Transverse colon (tissue), 4 donors: ENCODE measurements at regions not wholly inside any gene's neighbourhood (a gene's known extent, or its start where the extent isn't known, plus 50 kb on each side); places are given as distances from the start of the nearest gene placed in this dataset.

Experiments
- DNase-seq: peaks from one replicate; pipeline ENCODE4 v3.0.0-alpha.2; 2019
- H3K27ac ChIP-seq, 4 donors: fragments of 200-600 bp; sonication (generic); 2 replicates each; pipeline ENCODE4 v1.5.1; 2016 to 2018; ENCODE audit warnings: inconsistent platforms in 4 of 4
- H3K27me3 ChIP-seq: fragments of 200-600 bp; sonication (generic); 2 replicates; pipeline ENCODE4 v1.5.1; 2017; ENCODE audit warnings: inconsistent platforms
- H3K36me3 ChIP-seq, 4 donors: fragments of 200-600 bp; sonication (generic); 2 replicates each; pipeline ENCODE4 v1.5.1; 2017 to 2019; ENCODE audit warnings: inconsistent platforms in 4 of 4
- H3K4me1 ChIP-seq, 4 donors: fragments of 200-600 bp; sonication (generic); 2 replicates each; pipeline ENCODE4 v1.5.1; 2017 to 2020; ENCODE audit warnings: inconsistent platforms in 4 of 4
- H3K4me3 ChIP-seq, 4 donors: fragments of 200-600 bp; sonication (generic); 1 replicate in 1 of 4; 2 replicates in 3 of 4; pipeline versions ENCODE4 v1.5.1 to v1.6.1; 2017 to 2019; ENCODE audit warnings: inconsistent platforms in 4 of 4
- H3K9me3 ChIP-seq, 2 donors: fragments of 200-600 bp; sonication (generic); 2 replicates each; pipeline ENCODE4 v1.5.1; 2017 to 2019; ENCODE audit warnings: inconsistent platforms in 2 of 2
- EP300 ChIP-seq: sonication (generic); formaldehyde crosslinking; IDR thresholded peaks from one replicate; pipeline ENCODE4 v1.6.1; 2017; ENCODE audit warnings: antibody characterized with exemption, low read depth
- POLR2A ChIP-seq: fragments of 450-650 bp; IDR thresholded peaks from one replicate; pipeline ENCODE4 v1.6.1; 2016; ENCODE audit warnings: antibody characterized with exemption, mild to moderate bottlenecking, moderate library complexity
- POLR2AphosphoS5 ChIP-seq, 3 donors: sonication (generic); formaldehyde crosslinking; IDR thresholded peaks; one replicate each; pipeline ENCODE4 v1.6.1; 2016; ENCODE audit warnings: antibody characterized with exemption in 3 of 3
- WGBS, 2 donors: methylation state at CpG; one replicate each; pipeline ENCODE4 v1.1.5; 2018; ENCODE audit warnings: low coverage in 1 of 2; 5-methylcytosine and 5-hydroxymethylcytosine counted together
- in situ Hi-C, 4 donors: fragments of 200-750 bp; cut with MboI; loops; one replicate each; pipeline versions ENCODE4 v1.15.0 to v1.15.1; 2017; ENCODE audit warnings: low sequenced_read_pairs in 3 of 4, low pct_ligation_motif_present in 1 of 4, low pct_unique_long_range_greater_than_20kb in 1 of 4
- intact Hi-C: fragments of 100-400 bp; cut with DNase I; formaldehyde crosslinking; loops from one replicate; pipeline ENCODE4 v1.15.1; 2023; ENCODE audit warnings: low total_unique reads
- TF ChIP-seq, protein P1 (sequence below), 5 experiments: fragments of 200-600 bp in 3 of 5; fragments of 450-650 bp in 2 of 5; sonication (generic) in 3 of 5; IDR thresholded peaks; 1 replicate in 2 of 5; 2 replicates in 3 of 5; pipeline ENCODE4 v1.5.1; 2016 to 2017; ENCODE audit warnings: antibody characterized with exemption in 5 of 5, inconsistent platforms in 3 of 5, mild to moderate bottlenecking in 2 of 5, moderate library complexity in 1 of 5

DNA sequence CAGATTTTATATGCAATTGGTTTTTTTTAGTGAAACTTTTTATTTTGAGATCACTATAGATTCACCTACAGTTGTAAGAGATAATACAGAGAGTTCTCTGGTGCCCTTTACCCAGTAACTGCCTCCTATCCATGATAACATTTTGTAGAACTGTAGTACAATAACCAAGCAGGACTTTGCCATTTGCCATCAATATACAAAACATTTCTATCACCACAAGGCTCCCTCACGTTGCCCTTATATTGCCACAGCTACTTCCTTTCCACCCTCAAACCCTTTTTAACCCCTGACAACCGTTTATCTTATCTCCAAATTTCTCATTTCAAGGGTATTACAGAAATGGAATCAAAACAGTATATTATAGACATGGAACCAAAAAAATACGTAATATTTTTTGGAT is 130.7 kb upstream of the GOLGA6L4 start:
- H3K36me3 ChIP-seq: no peaks in the 10 kb centered on the region
- TF ChIP-seq EP300 (no peak), POLR2A (no peak), POLR2AphosphoS5 (IDR thresholded peaks at IDR 0.05) (no peak)
- TF ChIP-seq, protein P1, sequence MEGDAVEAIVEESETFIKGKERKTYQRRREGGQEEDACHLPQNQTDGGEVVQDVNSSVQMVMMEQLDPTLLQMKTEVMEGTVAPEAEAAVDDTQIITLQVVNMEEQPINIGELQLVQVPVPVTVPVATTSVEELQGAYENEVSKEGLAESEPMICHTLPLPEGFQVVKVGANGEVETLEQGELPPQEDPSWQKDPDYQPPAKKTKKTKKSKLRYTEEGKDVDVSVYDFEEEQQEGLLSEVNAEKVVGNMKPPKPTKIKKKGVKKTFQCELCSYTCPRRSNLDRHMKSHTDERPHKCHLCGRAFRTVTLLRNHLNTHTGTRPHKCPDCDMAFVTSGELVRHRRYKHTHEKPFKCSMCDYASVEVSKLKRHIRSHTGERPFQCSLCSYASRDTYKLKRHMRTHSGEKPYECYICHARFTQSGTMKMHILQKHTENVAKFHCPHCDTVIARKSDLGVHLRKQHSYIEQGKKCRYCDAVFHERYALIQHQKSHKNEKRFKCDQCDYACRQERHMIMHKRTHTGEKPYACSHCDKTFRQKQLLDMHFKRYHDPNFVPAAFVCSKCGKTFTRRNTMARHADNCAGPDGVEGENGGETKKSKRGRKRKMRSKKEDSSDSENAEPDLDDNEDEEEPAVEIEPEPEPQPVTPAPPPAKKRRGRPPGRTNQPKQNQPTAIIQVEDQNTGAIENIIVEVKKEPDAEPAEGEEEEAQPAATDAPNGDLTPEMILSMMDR (IDR thresholded peaks at IDR 0.05): no peak
- 38 to 51% methylated on average over 3 of the region's 3 CpGs for WGBS, 2 donors
- in situ Hi-C loops (no loop called here), intact Hi-C loops (no loop called here)
- H3K27ac ChIP-seq: no peak overlapping the region
- no peaks in the 10 kb centered on the region for H3K27me3 ChIP-seq
- H3K4me3 ChIP-seq: no peak overlapping the region
- DNase-seq: no peak
- H3K9me3 ChIP-seq: no peaks in the 10 kb centered on the region
- H3K4me1 ChIP-seq: no peaks in the 10 kb centered on the region

DNA sequence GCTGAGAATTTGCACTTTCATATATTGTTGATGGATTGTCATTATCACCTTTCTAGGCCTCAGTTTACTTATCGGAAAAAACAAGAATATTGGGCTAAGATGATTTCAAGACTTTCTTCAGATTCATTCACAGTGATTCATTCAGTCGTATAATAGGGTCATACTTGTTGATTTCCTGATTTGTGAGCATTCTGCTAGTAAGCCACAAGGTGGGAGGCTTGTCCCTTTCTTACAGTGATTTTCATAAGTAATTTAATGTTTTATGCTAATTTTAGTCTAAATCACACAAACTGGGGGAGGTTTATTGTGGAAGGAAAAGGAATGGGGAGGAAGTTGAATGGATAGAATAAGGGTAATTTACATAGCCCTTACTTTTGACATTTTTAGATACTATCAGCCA is 126.8 kb upstream of the GOLGA6L4 start:
- intact Hi-C loops (no loop called here), in situ Hi-C loops (no loop called here)
- no peak for DNase-seq
- Histone ChIP-seq H3K4me1 (peaks cover 0 to 8% (median 0%) of the 10 kb centered on the region in 4 donors), H3K4me3 (no peak overlapping the region), H3K27ac (no peak overlapping the region), H3K27me3 (no peaks in the 10 kb centered on the region), H3K36me3 (no peaks in the 10 kb centered on the region), H3K9me3 (no peaks in the 10 kb centered on the region)
- TF ChIP-seq EP300 (no peak), POLR2AphosphoS5 (IDR thresholded peaks at IDR 0.05) (no peak), POLR2A (no peak)
- TF ChIP-seq, protein P1 (IDR thresholded peaks at IDR 0.05): no peak
- WGBS, 2 donors: 79 to 81% methylated on average over 2 of the region's 2 CpGs

DNA sequence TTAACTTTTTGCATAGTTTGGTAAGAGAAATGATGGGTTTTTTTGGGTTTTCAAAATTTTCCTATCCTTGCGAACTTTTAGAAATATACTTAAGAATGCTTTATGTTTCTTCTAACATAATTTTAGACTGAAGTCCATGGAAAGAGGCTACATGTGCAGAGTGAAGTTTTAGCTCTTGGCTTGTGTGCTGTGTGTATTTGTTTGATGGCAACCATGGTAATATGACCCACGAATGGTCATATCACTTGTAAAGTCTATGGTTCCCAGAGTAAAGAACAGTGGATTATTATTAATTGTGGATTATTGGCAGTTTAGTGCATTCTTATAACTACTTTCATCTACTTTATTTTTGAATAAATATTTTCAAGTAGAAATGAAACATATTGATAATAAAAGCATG is 124.0 kb upstream of the GOLGA6L4 start:
- TF ChIP-seq POLR2AphosphoS5 (IDR thresholded peaks at IDR 0.05) (no peak), POLR2A (no peak), EP300 (no peak)
- TF ChIP-seq, protein P1 (IDR thresholded peaks at IDR 0.05): no peak
- in situ Hi-C loops (no loop called here), intact Hi-C loops (no loop called here)
- WGBS, 2 donors: 54 to 69% methylated on average over 2 of the region's 2 CpGs
- Histone ChIP-seq H3K36me3 (no peaks in the 10 kb centered on the region), H3K4me3 (no peak overlapping the region), H3K27me3 (no peaks in the 10 kb centered on the region), H3K4me1 (peaks cover 0 to 8% (median 0%) of the 10 kb centered on the region in 4 donors), H3K27ac (no peak overlapping the region), H3K9me3 (no peaks in the 10 kb centered on the region)
- DNase-seq: no peak

DNA sequence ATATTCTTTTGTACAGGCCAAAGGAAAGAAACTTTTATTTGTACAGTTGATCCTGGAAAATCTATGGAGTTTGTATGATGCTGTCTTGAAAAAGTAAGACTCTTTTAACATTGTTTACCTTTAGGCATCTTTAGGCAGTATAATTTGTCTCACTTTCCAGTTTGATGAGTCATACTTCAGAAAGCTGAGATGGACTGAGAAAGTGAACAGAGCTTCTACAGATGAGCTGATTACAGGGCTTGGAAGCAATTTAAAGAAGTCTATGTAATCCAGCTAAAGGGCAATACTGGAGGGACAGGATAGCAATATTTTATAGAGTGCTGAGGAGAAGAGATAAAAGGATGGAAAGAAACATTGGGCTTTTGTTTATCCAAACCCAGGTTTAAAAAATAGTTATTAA is 123.5 kb upstream of the GOLGA6L4 start:
- Histone ChIP-seq H3K27me3 (no peaks in the 10 kb centered on the region), H3K36me3 (no peaks in the 10 kb centered on the region), H3K9me3 (no peaks in the 10 kb centered on the region), H3K4me3 (no peak overlapping the region), H3K27ac (no peak overlapping the region), H3K4me1 (peaks cover 0 to 8% (median 0%) of the 10 kb centered on the region in 4 donors)
- in situ Hi-C loops: no loop called here
- TF ChIP-seq POLR2A (no peak), POLR2AphosphoS5 (IDR thresholded peaks at IDR 0.05) (no peak), EP300 (no peak)
- TF ChIP-seq, protein P1 (IDR thresholded peaks at IDR 0.05): no peak
- intact Hi-C loops: no loop called here
- DNase-seq: no peak
